Activated T-helper 2 cell treated with anti-CD3 and anti-CD28 coated beads, Interferon-gamma antibody, Interleukin-2, Interleukin-4, amounts not matched to agents 10 μg/mL and 5 μg/mL and 100 μg/mL, durations not matched to agents 14 hours and 24 hours and 36 hours (primary cell): ENCODE measurements at regions not wholly inside any gene's neighbourhood (a gene's known extent, or its start where the extent isn't known, plus 50 kb on each side); places are given as distances from the start of the nearest gene placed in this dataset.

Source experiments
- DNase-seq: peaks from one replicate; pipeline ENCODE4 v3.0.0; 2021; ENCODE audit warnings: low spot score
- H3K27ac Mint-ChIP-seq: one replicate; pipeline ENCODE4 v1.8.0; 2021; ENCODE audit warnings: mixed read lengths
- H3K27me3 Mint-ChIP-seq: one replicate; pipeline ENCODE4 v1.8.0; 2021; ENCODE audit warnings: low read depth, mixed read lengths
- H3K36me3 Mint-ChIP-seq: one replicate; pipeline ENCODE4 v1.8.0; 2021; ENCODE audit warnings: low read depth, mixed read lengths
- H3K4me1 Mint-ChIP-seq: one replicate; pipeline ENCODE4 v1.8.0; 2021; ENCODE audit warnings: low read depth, mixed read lengths
- H3K4me3 Mint-ChIP-seq: one replicate; pipeline ENCODE4 v1.8.0; 2021; ENCODE audit warnings: low read depth, mild to moderate bottlenecking, moderate library complexity, mixed read lengths
- H3K9me3 Mint-ChIP-seq: one replicate; pipeline ENCODE4 v1.8.0; 2021; ENCODE audit warnings: mixed read lengths
- intact Hi-C: fragments of 100-400 bp; cut with micrococcal nuclease; formaldehyde crosslinking; loops from one replicate; pipeline ENCODE4 v1.15.1; 2023

DNA sequence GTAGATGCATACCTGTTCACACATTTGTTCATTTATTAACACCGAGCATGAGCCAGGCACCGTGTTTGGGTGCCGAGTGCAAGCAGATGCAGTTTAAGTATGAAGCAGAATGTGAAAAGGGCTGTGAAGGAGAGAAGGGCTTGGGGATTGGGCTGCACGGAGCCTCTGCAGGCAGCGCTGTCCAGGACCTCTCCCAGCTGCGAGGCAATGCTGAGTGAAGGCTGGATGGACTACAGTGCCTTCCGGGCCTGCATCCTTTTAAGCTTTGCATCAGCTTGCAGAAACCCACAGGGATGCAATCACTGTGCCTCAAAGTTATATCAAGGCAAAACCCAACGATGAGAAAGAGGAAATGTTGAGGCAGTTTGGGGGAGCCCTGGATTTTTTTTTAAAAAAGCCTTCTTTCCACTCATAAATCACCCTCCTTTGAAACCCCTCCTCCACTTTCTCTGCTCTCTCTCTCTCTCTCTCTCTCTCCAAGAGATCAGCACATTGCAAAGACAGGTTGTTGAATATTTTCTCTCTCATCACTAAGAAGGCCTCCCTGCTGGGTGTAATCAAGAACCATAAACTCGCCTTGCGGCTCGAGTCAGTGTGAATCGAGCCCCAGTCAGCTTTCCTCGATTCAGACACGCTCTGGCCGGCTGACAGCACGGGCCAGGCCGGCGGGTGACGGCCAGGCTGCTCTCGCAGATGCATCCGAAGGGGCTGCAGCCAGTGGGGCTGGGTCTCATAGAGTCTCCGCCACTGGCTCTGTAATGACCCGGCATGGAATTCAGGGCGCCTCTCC, 89.2 kb upstream of the POU3F1 start:
- no peak for DNase-seq
- no peaks in the 10 kb centered on the region for H3K4me1 Mint-ChIP-seq
- no peaks in the 10 kb centered on the region for H3K9me3 Mint-ChIP-seq
- no peaks in the 10 kb centered on the region for H3K36me3 Mint-ChIP-seq
- H3K27ac Mint-ChIP-seq = no peak overlapping the region
- intact Hi-C loops = no loop called here
- H3K4me3 Mint-ChIP-seq = no peak overlapping the region
- H3K27me3 Mint-ChIP-seq = peaks cover 72% of the 10 kb centered on the region

DNA sequence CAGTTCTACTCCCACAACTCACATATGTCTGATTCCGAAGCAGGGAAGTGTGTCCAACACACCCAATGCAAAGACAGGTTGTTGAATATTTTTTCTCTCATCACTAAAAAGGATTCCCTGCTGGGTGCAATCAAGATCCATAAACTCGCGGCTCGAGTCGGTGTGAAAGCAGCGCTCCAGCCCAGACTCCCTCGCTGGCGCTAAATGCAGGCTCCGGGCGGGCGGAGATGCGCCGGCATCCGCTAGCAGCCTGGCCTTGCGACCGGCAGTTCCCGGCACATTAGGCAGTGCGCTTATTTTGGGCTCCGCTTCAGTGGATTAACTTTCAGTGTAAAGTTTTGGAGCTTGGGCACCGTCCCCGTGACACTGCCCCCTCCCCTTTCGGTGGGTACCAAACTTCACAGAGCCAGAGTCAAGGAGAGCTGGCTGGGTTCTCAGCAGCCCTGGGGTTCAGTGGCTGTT, 87.7 kb upstream of the POU3F1 start:
- H3K36me3 Mint-ChIP-seq = no peaks in the 10 kb centered on the region
- no peaks in the 10 kb centered on the region for H3K9me3 Mint-ChIP-seq
- no peak for DNase-seq
- no peaks in the 10 kb centered on the region for H3K4me1 Mint-ChIP-seq
- H3K4me3 Mint-ChIP-seq = no peak overlapping the region
- peaks cover 59% of the 10 kb centered on the region for H3K27me3 Mint-ChIP-seq
- intact Hi-C loops = no loop called here
- H3K27ac Mint-ChIP-seq = no peak overlapping the region

DNA sequence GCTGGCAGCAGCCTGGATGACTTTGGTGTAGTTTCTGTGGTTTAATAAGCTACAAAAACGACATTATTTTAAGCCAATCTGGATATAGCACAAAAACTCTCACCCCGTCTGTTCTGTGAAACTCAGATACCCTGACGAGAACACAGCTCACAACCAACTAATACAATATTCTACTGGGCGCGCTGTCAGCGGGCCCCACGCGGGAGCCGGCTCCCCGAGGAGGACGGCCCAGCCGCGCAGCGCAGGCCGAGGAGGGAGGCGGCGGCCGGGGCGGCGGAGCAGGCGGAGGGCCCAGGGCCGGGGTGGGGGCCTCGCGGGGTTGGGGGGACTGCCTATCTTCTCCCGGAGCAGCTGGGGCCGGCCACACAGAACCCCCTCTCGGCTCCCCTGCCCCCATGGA, 87.2 kb upstream of the POU3F1 start:
- Mint-ChIP-seq H3K9me3 (no peaks in the 10 kb centered on the region), H3K27me3 (peaks cover 59% of the 10 kb centered on the region), H3K4me1 (no peaks in the 10 kb centered on the region), H3K4me3 (no peak overlapping the region), H3K27ac (no peak overlapping the region), H3K36me3 (no peaks in the 10 kb centered on the region)
- DNase-seq = no peak
- intact Hi-C loops = no loop called here

DNA sequence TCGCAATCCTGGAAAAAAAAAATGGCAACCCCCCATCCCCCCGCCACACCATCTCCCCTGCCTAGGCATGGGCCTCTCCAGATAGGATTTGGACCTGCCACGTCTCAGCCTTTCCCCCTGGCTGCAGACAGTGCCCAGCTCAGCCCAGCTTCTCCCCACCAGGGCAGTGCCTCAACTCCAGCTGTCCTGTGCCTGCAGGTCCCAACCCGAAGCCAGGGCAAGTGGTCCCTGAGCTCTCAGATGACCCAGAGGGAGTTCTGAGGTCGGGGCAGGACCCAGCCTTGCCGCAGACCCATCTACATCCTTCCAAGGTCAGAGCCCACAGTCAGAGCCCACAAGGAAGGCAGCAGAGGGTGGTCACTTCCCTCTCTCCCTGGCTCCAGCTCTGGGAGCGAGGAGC, 86.7 kb upstream of the POU3F1 start:
- Mint-ChIP-seq H3K27ac (no peak overlapping the region), H3K4me1 (no peaks in the 10 kb centered on the region), H3K4me3 (no peak overlapping the region), H3K36me3 (no peaks in the 10 kb centered on the region), H3K9me3 (no peaks in the 10 kb centered on the region), H3K27me3 (peaks cover 59% of the 10 kb centered on the region)
- intact Hi-C loops = no loop called here
- no peak for DNase-seq

DNA sequence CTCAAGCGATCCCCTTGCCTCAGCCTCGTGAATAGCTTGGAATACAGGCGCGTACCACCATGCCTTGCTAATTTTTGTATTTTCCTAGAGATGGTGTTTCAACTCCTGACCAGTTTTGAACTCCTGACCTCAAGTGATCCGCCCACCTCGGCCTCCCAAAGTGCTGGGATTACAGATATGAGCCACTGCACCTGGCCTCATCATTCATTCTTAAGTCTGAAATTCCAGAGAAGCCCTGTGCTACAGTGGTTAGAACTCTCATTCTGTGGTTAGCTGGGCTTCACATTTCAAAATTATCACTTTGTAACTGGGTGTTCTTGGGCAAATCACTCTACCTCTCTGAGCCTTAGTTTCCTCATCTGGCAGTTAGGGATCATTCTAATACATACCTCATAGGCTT, 86.1 kb upstream of the POU3F1 start:
- Mint-ChIP-seq H3K36me3 (no peaks in the 10 kb centered on the region), H3K27me3 (peaks cover 55% of the 10 kb centered on the region), H3K27ac (no peak overlapping the region), H3K4me3 (no peak overlapping the region), H3K4me1 (no peaks in the 10 kb centered on the region), H3K9me3 (no peaks in the 10 kb centered on the region)
- no peak for DNase-seq
- intact Hi-C loops = no loop called here

DNA sequence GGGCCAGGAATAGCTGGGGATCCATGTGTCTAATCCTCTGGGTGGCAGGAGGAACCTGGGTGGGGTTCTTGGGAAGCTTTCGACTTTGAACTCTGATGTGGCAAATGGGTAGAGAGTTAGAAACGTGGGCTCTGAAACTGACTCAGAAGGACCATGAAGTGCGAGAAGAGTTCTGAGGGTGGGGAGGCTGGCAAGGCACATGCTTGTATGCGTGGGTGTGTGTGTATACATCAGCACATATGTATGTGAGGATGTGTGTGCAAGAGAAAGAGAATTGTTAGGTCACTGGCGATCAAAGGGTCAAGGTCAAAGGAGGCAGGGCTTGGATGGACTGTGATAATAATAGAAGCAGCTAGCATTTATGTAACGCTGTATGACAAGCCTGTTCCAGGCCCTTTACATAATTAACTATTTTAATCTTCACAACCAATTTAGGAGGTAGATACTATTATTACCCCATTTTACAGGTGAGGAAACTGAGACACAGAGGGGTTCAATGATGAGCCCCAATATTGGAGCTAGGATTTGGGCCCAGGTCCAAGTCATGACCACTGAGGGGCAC, 84.5 kb upstream of the POU3F1 start:
- Mint-ChIP-seq H3K4me3 (no peak overlapping the region), H3K27me3 (peaks cover 43% of the 10 kb centered on the region), H3K9me3 (no peaks in the 10 kb centered on the region), H3K27ac (no peak overlapping the region), H3K36me3 (no peaks in the 10 kb centered on the region), H3K4me1 (no peaks in the 10 kb centered on the region)
- DNase-seq = no peak
- intact Hi-C loops = no loop called here

DNA sequence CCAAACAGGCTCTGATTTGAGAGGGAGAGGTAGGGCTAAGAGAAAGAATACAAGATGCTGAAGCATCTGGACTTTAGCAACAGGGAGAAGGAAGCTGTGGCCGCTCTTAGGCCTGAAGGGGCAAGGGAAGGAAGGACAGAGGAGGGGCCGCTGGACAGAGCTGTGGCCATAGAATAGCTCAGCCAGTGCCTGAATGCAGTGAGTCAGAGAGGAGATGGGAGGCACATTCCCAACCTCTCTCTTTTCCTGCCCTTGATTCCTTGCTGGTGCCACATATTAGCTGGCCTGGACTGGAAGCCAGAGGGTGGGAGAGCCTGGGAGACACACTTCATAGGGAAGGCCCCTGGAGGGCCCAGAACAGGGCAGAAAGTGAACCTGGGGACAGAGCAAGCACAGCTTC, 83.4 kb upstream of the POU3F1 start:
- intact Hi-C loops = no loop called here
- Mint-ChIP-seq H3K4me3 (no peak overlapping the region), H3K27ac (no peak overlapping the region), H3K9me3 (no peaks in the 10 kb centered on the region), H3K27me3 (peaks cover 33% of the 10 kb centered on the region), H3K4me1 (no peaks in the 10 kb centered on the region), H3K36me3 (no peaks in the 10 kb centered on the region)
- DNase-seq = no peak

DNA sequence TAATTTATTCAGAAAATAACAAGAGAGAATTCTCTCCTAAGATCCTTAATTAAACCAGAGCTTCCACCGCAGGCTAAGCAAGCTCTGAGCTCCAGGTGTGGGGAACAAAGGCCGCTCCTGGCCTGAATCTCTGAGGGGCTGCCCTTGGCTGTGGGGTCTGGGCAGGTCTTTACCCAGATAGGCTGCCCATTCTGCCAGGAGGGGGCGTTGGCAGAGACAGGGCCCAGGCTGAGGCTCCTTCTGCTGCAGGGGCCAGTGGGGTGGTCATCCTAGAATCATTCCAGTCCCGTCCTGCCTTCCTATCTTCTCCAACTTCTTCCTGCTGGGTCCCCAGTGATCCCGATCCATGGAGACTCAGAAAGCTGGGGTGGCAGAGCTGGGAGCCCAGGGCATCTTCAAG, 82.9 kb upstream of the POU3F1 start:
- intact Hi-C loops = no loop called here
- no peaks in the 10 kb centered on the region for H3K36me3 Mint-ChIP-seq
- DNase-seq = no peak
- no peaks in the 10 kb centered on the region for H3K4me1 Mint-ChIP-seq
- H3K27ac Mint-ChIP-seq = no peak overlapping the region
- H3K27me3 Mint-ChIP-seq = peaks cover 28% of the 10 kb centered on the region
- no peaks in the 10 kb centered on the region for H3K9me3 Mint-ChIP-seq
- no peak overlapping the region for H3K4me3 Mint-ChIP-seq

DNA sequence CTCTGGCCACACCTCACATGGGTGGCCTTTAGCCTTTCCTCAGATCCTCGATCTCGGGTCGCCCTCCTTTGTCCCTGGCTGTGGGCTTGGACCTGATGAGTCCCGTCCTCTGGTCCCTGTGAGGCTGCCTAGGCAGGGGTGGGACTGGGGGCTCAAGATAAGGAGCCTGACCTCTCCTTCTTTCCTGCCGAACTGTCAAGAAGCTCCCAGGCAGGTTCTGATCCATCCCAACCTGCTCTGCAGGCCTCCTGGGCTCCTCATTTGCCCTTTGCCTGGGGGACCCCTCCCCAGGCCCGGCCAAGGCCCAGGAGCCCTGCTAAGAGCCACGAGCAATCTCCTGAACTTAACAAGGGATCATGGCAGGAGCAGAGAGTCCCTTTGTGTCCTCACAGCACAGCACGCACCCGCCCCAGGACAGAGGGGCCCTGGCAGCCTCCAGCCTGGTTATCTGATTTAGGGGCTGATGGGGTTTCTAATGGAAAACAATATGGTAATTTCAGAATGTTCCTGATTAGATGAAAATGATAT, 82.4 kb upstream of the POU3F1 start:
- Mint-ChIP-seq H3K9me3 (no peaks in the 10 kb centered on the region), H3K4me1 (no peaks in the 10 kb centered on the region), H3K27ac (no peak overlapping the region), H3K27me3 (peaks cover 23% of the 10 kb centered on the region), H3K36me3 (no peaks in the 10 kb centered on the region), H3K4me3 (no peak overlapping the region)
- intact Hi-C loops = no loop called here
- no peak for DNase-seq

DNA sequence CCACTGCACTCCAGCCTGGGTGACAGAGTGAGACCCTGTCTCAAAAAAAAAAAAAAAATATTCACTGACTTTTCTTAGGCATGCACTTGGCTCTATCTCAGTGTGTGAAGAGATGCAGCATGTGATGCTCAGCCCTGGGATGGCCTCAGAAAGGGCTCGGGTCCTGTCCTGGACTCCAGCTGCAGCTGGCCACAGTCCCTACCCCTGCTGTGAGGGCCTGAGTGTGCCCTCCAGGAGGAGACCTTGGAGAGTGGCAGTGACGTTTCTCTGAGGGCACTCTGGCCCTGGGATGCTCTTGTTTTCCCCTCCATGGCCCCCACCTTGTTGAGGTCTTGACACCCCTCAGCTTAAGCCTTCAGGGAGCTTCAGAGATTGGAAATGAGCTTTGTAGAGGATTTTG, 81.9 kb upstream of the POU3F1 start:
- H3K27ac Mint-ChIP-seq = no peak overlapping the region
- H3K36me3 Mint-ChIP-seq = no peaks in the 10 kb centered on the region
- DNase-seq = no peak
- H3K4me3 Mint-ChIP-seq = no peak overlapping the region
- peaks cover 20% of the 10 kb centered on the region for H3K27me3 Mint-ChIP-seq
- H3K9me3 Mint-ChIP-seq = no peaks in the 10 kb centered on the region
- intact Hi-C loops = no loop called here
- H3K4me1 Mint-ChIP-seq = no peaks in the 10 kb centered on the region

DNA sequence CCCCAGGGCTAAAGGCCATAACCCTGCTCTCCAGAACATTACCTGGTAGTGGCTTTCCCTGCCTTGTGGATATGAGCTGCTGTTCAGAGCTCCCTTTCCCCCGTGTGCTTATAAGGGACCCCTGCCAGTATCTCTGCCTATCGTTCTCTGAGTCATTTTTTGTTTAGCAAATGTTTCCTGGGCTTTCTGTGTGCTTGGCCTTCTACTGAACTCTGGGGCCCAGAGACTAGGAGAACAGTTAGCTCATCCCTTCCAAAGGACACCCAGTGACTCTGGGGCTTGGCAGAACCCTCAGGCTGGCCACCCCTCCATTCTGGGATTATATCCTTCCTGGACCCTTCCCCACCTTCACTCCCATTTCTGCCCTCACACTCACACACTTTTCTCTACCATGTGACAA, 80.8 kb upstream of the POU3F1 start:
- no peaks in the 10 kb centered on the region for H3K36me3 Mint-ChIP-seq
- no peaks in the 10 kb centered on the region for H3K4me1 Mint-ChIP-seq
- no peak overlapping the region for H3K4me3 Mint-ChIP-seq
- no peak overlapping the region for H3K27ac Mint-ChIP-seq
- intact Hi-C loops = no loop called here
- H3K9me3 Mint-ChIP-seq = no peaks in the 10 kb centered on the region
- no peak for DNase-seq
- H3K27me3 Mint-ChIP-seq = peaks cover 12% of the 10 kb centered on the region

DNA sequence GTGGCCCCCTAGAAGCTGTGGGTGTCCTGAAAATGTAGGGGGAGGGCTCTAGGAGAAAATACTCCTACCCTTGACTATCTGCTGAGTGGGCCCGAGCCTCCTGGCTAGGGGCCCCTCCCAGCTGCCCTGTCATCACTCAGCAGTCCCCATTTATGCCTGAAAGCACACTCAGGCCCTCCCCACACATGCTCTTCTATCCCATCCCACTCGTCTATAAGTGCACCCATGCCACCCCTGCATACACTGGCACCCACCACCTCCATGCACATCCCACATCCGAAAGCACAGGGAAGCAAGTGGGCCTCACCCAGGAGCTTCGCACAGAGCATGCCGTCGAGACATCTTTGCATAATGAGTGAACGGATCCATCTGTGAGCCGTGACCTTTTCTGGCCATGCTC, 80.4 kb upstream of the POU3F1 start:
- Mint-ChIP-seq H3K9me3 (no peaks in the 10 kb centered on the region), H3K27me3 (peaks cover 8% of the 10 kb centered on the region), H3K4me1 (no peaks in the 10 kb centered on the region), H3K36me3 (no peaks in the 10 kb centered on the region), H3K27ac (no peak overlapping the region), H3K4me3 (no peak overlapping the region)
- intact Hi-C loops = no loop called here
- DNase-seq = no peak

DNA sequence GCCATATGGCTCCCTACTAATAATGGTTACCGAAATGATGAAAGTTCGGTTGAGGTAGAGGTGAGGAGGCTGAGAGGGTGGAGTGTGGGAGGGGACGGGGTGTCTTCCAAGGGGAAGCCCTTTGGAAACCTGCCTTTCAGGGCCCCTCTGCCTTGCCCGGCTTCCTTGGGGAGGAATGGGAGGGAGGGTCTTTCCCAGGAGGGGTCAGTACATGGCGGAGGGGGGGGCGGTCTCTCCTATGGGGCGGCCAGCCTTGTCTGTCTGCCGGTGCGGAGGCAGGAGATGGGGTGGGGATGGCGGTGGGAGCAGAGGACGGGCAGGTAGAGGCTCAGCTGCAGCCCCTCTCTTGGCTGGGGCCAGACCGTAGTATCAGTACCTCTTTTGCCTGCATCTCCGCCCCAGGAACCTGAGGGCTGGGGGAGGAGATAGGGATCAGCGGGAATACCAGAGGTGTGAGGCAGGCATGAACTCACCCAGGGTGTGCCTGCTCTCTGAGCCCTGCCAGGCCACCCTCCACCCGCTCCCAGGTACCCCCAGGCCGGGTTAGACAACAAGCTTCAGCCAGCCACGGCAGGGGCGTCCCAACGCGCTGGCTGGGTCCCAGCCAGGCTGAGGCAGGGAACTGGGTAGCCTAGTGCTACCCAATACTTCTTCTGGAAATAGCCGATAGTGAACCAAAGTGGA, 79.4 kb upstream of the POU3F1 start:
- H3K4me1 Mint-ChIP-seq = no peaks in the 10 kb centered on the region
- intact Hi-C loops = no loop called here
- no peaks in the 10 kb centered on the region for H3K36me3 Mint-ChIP-seq
- H3K9me3 Mint-ChIP-seq = no peaks in the 10 kb centered on the region
- DNase-seq = no peak
- no peak overlapping the region for H3K4me3 Mint-ChIP-seq
- no peak overlapping the region for H3K27ac Mint-ChIP-seq
- H3K27me3 Mint-ChIP-seq = peaks cover 2% of the 10 kb centered on the region
